ENCODE measurements at regions not wholly inside any gene's neighbourhood (a gene's known extent, or its start where the extent isn't known, plus 50 kb on each side); places are given as distances from the start of the nearest gene placed in this dataset.

DNA sequence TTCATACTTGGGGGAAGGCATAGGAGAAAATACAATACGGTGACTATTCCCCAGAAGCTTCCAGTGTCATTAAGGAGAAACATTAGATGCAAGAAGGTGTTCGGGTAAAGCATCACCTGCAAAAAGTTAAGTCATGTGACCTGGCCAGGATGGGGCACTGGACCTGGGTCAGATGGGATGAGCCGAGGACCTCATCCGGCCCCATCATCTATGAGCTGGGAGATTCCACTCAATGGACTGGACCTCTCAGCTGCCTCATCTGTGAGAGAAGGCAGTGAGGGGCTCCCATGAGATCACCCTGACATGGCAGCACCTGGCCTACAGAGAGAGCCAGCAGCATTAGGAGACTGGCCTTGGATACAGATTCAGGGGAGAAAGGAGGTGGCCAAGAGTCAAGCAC lies 111.4 kb upstream of the TEX51 start:
- no peak for TF ChIP-seq EZH2phosphoT487 (IDR thresholded peaks at IDR 0.05; ENCODE audit: borderline replicate concordance, low read length)
- TF ChIP-seq, protein P1, sequence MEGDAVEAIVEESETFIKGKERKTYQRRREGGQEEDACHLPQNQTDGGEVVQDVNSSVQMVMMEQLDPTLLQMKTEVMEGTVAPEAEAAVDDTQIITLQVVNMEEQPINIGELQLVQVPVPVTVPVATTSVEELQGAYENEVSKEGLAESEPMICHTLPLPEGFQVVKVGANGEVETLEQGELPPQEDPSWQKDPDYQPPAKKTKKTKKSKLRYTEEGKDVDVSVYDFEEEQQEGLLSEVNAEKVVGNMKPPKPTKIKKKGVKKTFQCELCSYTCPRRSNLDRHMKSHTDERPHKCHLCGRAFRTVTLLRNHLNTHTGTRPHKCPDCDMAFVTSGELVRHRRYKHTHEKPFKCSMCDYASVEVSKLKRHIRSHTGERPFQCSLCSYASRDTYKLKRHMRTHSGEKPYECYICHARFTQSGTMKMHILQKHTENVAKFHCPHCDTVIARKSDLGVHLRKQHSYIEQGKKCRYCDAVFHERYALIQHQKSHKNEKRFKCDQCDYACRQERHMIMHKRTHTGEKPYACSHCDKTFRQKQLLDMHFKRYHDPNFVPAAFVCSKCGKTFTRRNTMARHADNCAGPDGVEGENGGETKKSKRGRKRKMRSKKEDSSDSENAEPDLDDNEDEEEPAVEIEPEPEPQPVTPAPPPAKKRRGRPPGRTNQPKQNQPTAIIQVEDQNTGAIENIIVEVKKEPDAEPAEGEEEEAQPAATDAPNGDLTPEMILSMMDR (IDR thresholded peaks at IDR 0.05; ENCODE audit: low read depth, low read length, poor library complexity, severe bottlenecking): no peak

Measured in DOHH2 (cell line).